DMS 273 (cell line): ENCODE measurements at regions not wholly inside any gene's neighbourhood (a gene's known extent, or its start where the extent isn't known, plus 50 kb on each side); places are given as distances from the start of the nearest gene placed in this dataset.

ENCODE experiments used
- DNase-seq: peaks from one replicate; lab custom pipeline; 2025; ENCODE audit not compliant: unreplicated experiment; lab: John Stamatoyannopoulos, UW

DNA sequence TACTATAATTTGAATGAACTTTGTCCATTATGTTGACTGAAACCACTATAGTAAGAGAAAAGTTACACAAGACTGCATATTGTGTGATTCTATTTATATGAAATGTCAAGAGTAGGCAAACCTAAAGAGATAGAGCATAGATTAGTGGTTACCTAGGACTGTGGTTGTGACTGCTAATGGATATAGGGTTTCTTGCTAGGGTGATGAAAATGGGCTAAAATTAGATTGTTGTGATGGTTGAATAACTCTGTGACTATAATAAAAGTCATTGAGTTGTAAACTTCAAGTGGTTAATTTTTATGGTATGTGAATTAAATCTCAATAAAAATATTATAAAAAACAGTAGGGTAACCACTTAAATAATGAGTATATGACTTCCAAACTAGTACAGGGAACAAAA is 142.9 kb upstream of the AHR start:
- DNase-seq, result no peak

DNA sequence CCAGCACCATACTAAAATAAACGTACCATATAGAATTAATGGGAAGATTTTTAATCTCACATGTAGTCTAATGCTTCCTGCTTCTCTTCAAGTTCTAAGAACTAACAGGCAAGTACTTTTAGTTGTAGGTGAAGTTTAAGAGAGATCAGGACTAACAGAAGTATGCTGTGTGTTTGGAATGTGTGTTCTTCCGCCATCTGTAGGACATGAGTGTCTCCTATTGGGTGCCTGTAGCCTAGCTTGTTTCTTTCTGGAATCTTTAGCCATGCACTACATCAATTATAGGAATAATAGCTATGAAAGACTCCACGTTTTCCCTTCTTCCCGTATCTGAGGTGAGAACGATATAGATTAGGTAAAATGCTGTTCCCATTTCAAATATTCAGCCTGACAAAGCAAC is 140.2 kb upstream of the AHR start:
- no peak for DNase-seq

- no peak for DNase-seq
These were observed 138.9 kb upstream of the AHR start for GRCh38 chr7:17159500-17160037.

DNA sequence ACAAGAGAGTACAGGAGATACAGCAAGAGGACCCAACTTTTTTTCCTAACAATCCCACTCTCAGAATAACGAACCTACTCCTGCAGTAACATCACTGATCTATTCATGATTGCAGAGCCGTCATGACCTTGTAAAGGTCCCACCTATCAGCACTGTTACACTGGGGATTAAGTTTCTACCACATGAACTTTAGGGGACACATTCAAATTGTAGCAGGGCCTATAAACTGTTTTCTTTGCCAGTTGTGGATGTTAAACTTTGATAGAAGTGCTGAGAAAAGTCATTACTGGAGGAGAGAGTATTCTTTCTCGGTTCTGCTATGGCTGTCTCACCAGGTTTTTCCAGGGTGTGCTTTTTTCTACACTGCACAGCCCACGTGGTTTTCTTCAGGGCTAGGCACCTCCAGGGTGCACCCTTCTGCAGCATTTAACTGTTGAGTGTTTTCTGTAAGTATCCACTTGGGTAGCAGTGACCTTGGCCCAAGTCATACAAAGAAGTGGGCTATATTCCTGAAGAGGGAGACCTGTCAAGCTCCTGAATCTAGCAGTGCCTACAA is 131.6 kb upstream of the AHR start:
- DNase-seq, result no peak

DNA sequence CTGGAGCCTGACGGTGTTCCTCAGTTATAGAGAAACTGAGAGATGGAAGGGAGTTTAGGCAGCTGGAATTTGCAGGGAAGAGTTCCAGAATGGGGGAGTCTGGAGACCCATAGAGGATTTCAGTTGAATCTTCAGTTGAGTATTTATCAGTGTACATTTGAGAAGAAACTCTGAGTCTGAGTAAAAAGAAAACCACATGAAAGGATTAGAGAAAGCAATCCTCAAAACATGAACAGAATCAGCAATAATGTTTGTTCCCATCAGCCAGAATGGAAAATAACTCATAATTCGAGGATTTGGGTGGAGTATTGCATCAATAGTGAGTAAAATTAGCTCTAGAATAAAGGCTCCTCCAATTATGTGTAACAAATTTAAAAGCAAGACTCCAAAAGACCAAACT is 130.0 kb upstream of the AHR start:
- DNase-seq, result no peak

DNA sequence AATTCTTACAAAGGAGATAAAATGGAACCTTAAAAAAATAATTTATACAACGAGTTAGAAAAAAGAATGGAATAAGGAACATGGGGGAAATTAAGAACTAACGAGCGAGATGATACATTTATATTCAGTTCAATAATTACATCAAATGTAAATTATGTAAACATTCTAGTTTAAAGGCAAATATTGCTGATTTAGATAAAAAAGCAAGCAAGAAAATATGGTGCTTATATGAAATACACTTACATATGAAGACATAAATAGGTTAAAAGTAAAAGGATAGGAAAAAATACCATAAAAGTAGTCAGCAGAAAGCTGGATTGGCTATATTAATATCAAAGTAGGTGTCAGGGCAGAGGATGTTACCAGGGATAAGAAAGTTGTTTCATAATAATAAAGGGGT is 127.0 kb upstream of the AHR start:
- no peak for DNase-seq

- DNase-seq, result no peak
These were observed 122.0 kb upstream of the AHR start for GRCh38 chr7:17176371-17177032.

DNA sequence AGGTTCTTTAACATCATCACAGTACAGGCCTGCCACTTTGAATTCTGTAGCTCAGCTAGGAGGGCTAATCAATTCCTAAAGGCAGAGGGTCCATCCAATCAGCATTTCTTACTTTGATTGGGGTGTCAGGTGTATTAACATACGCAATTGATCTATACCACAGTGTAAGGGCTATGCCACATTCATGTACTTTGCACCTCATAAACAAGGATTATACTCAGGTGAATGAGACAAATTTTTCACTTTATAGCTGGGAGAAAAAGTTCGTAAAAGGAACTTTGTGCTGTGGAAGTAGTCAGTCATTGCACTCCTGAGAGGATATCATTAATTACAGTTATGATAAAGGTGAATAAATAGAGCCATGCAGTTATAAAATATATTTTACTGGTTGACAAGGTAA is 119.9 kb upstream of the AHR start:
- no peak for DNase-seq

- DNase-seq, result no peak
These were observed 117.0 kb upstream of the AHR start for GRCh38 chr7:17181482-17181881.

DNA sequence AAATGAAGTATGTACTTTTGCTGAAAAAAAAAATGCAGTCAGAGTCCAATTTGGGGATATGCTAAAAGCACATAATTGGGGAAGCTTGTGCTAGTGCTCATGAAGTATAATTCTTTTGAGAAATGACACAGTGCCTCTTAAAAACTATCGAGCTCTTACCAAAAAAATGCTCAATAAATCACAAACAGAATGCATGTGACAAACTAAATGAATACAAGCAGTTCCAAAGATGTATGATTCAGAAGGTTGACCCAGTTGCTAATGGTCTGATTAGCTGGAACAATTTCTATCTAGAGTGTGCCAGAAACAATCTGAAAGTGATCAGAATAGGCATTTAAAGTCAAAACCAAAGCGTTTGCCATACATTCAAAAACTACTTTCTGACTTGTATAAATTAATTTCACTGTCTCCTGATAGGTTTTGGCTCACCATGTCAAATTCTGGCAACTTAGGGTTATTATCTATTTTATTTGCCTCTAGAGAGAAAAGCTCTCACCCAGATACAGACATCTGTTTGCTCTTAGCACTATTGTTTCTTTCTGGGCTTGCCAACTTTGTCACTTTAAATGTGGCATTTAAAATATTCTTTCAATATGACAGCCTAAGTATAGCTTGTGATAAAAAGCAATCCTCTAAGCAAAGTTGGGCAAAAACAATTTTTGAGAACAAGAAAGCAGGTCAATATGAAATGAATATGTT is 114.7 kb upstream of the AHR start:
- no peak for DNase-seq

DNA sequence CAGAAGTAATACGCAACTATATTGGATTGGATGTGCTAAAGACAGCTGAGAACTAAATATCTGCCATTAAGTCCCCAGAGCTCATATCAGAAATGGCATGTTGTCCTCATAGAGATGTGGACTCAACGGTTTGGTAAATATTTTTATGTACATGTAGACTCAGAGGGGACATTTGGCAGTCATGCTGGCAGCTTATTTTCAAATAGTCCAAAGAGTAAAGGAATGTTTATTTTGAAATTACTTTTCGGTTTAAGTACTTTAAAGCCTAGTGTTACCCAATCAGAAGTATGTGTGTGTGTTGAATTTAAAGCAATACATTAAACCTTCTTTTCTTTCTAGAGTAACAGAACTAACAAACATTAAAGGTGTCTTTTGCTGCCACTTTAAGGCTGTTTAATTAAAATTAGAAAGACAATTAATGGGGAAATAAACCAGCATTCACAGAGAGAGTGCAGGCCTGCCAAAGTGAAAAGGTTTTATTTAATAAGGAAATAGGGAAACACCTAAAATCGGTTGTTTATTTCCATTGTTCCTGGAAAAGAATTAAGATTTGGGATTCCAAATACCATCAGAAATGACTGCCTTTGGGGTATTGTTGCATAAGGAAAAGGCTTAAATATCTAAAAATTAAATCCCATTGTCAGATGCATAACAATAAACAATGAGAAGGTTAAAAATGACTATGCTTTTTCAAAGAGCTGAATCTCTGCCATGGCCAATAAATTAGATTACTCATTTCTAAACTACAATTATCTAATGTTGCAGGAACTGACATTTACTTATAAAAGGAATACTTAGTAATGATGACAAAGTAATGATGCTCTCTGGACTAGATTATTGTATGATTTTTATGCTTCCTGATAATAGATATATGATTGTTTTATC is 113.4 kb upstream of the AHR start:
- no peak for DNase-seq

- no peak for DNase-seq
These were observed 112.8 kb upstream of the AHR start for GRCh38 chr7:17185690-17186070.

DNA sequence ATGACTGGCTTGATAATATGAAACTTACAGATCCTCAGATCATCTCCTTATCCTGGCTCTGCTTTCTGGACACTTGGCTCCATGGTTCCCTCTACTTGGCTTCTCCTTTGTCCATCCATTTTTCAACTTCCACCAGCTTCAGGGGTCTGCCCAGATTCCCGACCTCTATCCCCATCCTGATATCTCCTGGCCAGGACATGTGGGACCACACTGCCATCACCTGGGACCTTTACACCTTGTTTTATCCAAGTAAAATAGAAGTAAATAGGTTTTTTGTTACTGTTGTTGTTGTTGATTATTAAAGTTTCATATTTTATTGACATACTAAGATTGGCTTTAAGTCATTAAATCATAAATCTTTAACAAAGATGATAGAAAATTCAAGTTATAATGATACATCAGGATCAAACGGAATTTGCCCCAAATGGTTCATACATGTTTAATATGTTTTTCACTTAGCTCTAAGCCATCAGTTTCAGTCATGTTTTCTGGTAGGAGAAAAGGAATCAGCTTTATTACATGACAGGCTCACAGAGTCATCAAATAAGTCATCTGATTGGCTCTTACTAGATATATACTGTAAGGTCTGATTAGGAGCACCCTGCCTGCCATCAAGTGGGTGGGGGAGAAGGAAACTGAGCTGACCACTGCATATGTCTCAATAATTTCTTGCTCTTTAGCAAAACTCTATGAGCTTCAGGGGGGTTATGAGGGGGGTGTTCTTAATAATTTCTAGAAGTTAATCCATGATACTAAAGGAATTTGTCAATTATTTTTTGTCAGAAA is 111.5 kb upstream of the AHR start:
- DNase-seq, result no peak

DNA sequence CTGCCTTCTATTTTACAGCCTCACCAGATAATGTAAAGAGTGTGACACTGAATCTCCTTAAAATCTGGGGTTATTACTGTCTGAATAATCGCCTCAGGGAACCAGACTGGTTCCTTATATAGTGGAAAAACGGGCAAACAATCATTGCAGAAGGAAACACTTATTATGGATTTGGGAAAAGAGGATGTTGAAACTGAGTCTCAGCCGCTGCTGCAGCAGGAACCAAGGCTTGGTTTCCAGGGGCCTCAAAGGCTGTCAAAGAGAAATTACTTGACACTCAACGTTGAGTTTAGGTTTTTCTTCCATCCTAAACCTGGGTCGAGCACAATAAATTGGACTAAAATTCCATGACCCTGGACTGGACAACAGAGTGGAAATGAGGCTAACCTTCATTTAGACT is 103.8 kb upstream of the AHR start:
- DNase-seq, result no peak

DNA sequence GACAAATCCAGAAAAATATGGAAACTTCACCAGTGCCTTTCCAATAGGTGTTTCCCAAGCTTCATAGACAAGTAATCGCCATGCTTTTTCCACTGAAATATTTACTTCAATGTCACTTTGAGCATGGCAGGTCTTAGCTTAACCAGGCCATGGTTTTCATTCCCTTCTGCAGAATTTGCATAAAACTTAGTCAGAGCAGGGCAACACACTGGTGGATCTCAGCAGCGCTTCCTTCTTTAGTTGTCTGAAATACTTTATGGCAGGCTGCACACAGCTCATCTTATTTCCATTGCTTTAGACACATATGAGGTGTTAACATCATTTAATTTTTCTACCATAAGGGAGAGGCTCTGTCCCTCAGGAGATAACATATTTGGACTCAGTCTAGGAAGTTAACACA is 102.9 kb upstream of the AHR start:
- DNase-seq, result no peak

- DNase-seq, result no peak
These were observed 92.5 kb upstream of the AHR start for GRCh38 chr7:17205910-17206309.

GRCh38 chr7:17206349-17206905 is 92.0 kb upstream of the AHR start:
- DNase-seq, result no peak

DNA sequence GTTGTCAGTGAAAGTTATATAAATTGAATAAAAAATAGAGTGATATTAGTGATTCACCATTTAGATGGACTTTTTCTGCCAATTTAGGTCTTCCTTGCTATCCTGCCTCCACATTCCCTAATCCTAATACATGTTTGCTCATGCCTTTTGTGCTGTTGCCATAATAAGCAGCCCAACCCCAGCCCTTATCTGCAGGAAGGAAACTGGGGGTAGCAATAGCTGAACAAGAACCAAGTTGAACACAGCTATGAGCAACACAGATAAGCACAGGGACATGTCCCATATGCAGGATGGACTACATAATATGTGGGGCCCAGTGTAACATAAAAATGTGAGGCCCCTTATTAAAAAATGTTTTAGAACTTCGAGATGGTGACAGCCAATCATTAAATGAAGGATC is 91.2 kb upstream of the AHR start:
- DNase-seq, result no peak

DNA sequence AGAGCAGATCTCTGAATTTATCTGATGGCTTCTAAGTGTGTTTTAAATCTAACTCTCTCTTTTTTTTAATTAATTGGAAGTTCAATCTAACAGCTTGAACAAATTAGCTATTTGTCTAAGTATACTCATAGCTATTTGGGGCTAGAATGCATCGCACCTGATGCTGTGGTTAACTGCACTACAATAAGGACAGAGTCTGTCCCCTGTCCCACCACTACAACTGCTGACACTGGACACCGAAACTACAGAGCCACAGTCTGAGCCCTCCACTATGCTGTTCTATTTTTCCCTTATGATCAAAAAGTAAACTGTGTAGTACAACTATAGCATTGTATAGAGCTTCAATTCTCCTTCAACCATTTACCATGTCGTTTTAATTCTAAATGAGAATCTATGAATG is 89.4 kb upstream of the AHR start:
- DNase-seq, result no peak

DNA sequence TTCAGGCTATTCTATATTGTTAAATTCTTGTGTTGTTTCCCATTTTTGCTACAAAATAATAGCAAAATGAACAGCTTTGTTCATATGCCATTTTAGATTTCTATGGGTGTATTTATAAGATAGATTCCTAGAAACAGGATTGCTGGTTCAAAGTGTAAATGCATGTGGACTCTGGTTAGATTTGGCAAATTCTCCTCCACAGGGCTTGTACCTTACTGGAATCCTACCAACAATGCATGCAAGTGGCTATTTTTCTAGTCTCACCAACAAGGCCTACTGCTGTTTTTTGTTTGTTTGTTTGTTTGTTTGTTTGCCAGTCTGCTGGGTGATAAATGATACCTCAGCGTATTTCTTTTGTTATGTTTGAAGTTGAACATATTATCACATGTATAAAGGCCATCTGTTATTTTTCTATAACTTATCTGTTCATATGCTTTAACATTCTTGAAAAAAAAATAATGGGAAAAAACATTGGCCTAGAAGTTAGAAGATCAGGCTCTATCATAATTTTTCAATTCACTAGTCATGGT is 87.1 kb upstream of the AHR start:
- no peak for DNase-seq
